ENCODE measurements at regions not wholly inside any gene's neighbourhood (a gene's known extent, or its start where the extent isn't known, plus 50 kb on each side); places are given as distances from the start of the nearest gene placed in this dataset.

DNA sequence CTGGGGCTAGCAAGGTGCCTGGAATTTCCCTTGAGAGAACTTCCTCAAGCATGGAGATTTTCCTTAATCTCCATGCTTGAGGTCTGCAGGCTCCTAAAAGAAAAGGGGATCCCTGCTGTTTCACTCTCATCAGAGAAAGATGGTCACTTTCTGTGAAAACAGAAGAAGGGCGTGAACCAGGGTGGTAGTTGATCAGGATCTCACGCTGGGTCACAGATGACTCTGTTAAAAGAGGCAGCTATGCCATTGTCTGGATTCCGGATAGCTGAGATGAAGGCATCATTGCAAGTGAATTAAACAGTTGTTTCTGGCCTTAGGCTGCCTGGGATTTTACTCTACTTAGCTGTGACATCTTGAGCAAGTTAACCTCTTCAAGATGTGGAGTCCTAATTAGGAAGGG lies 525.9 kb downstream of the TYW1 start:
- Histone ChIP-seq H3K36me3 (ENCODE audit: control insufficient read depth, insufficient read depth, low read length) (no peaks in the 10 kb centered on the region), H3K4me1 (ENCODE audit: control insufficient read depth, insufficient read depth, low read length) (no peaks in the 10 kb centered on the region), H3K27me3 (ENCODE audit: control insufficient read depth, insufficient read depth, low read length) (no peaks in the 10 kb centered on the region), H3K4me3 (ENCODE audit: low read length) (no peak overlapping the region), H3K9me3 (ENCODE audit: control insufficient read depth, insufficient read depth, low read length) (no peaks in the 10 kb centered on the region), H3K27ac (ENCODE audit: low read length) (no peak overlapping the region)
- intact Hi-C loops (cut with micrococcal nuclease) = no loop called here
- TF ChIP-seq, protein P1, sequence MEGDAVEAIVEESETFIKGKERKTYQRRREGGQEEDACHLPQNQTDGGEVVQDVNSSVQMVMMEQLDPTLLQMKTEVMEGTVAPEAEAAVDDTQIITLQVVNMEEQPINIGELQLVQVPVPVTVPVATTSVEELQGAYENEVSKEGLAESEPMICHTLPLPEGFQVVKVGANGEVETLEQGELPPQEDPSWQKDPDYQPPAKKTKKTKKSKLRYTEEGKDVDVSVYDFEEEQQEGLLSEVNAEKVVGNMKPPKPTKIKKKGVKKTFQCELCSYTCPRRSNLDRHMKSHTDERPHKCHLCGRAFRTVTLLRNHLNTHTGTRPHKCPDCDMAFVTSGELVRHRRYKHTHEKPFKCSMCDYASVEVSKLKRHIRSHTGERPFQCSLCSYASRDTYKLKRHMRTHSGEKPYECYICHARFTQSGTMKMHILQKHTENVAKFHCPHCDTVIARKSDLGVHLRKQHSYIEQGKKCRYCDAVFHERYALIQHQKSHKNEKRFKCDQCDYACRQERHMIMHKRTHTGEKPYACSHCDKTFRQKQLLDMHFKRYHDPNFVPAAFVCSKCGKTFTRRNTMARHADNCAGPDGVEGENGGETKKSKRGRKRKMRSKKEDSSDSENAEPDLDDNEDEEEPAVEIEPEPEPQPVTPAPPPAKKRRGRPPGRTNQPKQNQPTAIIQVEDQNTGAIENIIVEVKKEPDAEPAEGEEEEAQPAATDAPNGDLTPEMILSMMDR (IDR thresholded peaks at IDR 0.05) = no peak
- Mint-ChIP-seq H3K36me3 (no peaks in the 10 kb centered on the region), H3K27me3 (ENCODE audit: low read depth in 2 of 2) (no peaks in the 10 kb centered on the region), H3K27ac (no peak overlapping the region), H3K4me3 (no peak overlapping the region), H3K4me1 (no peaks in the 10 kb centered on the region), H3K9me3 (peaks cover 2 to 4% of the 10 kb centered on the region in 2 donors)
- ATAC-seq (no peak), DNase-seq (no peak)
- 76% methylated on average over 3 of the region's 3 CpGs for WGBS (ENCODE audit: insufficient coverage)

DNA sequence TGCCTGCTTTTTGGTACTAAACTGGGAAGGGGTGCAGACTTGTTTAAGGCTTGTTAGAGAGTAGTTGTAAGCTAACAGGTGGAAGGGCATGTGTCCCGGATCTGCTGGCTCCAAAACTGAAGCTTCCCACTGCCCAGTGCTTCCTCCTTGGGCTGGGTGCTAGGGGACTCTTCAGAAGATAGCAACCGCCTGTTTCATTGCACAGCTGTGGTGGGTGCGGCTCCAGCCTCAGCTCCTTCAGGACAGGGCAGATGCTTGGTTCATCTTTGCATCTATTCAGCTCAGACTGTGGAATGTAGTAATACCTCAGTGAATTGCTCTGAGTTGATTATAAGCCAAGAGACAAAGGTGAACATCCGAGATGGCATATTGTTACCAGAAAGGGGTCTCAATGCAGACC lies 527.1 kb downstream of the TYW1 start:
- Mint-ChIP-seq H3K36me3 (no peaks in the 10 kb centered on the region), H3K4me3 (no peak overlapping the region), H3K27me3 (ENCODE audit: low read depth in 2 of 2) (no peaks in the 10 kb centered on the region), H3K4me1 (no peaks in the 10 kb centered on the region), H3K9me3 (peaks cover 2 to 6% of the 10 kb centered on the region in 2 donors), H3K27ac (no peak overlapping the region)
- Histone ChIP-seq H3K4me1 (ENCODE audit: control insufficient read depth, insufficient read depth, low read length) (no peaks in the 10 kb centered on the region), H3K36me3 (ENCODE audit: control insufficient read depth, insufficient read depth, low read length) (no peaks in the 10 kb centered on the region), H3K4me3 (ENCODE audit: low read length) (no peak overlapping the region), H3K27ac (ENCODE audit: low read length) (no peak overlapping the region), H3K27me3 (ENCODE audit: control insufficient read depth, insufficient read depth, low read length) (no peaks in the 10 kb centered on the region), H3K9me3 (ENCODE audit: control insufficient read depth, insufficient read depth, low read length) (no peaks in the 10 kb centered on the region)
- TF ChIP-seq, protein P1 (IDR thresholded peaks at IDR 0.05) = no peak
- ATAC-seq = no peak
- WGBS (ENCODE audit: insufficient coverage) = 82% methylated on average over 4 of the region's 4 CpGs
- no peak for DNase-seq
- intact Hi-C loops (cut with micrococcal nuclease) = no loop called here

DNA sequence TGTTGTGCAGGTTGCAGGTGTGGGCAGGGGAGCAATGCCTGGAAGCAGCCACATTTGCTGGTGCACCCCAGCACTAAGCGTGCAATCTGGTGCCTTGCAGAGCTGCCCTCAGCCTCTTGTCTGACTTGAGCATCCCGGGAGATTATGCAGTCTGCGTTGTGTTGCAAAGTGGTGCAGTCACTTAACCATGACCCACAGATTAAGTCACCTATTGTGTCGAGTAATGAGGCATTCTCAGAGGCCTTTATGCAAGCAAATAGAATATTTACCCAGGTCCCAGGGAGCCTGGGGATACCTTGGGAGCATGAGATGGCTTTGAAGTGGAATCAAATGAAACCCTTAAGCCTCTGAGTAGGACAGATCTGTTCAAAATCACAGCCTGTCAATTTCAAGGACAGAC lies 529.0 kb downstream of the TYW1 start:
- intact Hi-C loops (cut with micrococcal nuclease) = no loop called here
- Histone ChIP-seq H3K27ac (ENCODE audit: low read length) (no peak overlapping the region), H3K9me3 (ENCODE audit: control insufficient read depth, insufficient read depth, low read length) (peaks cover 4% of the 10 kb centered on the region), H3K4me1 (ENCODE audit: control insufficient read depth, insufficient read depth, low read length) (no peaks in the 10 kb centered on the region), H3K4me3 (ENCODE audit: low read length) (no peak overlapping the region), H3K36me3 (ENCODE audit: control insufficient read depth, insufficient read depth, low read length) (no peaks in the 10 kb centered on the region), H3K27me3 (ENCODE audit: control insufficient read depth, insufficient read depth, low read length) (no peaks in the 10 kb centered on the region)
- TF ChIP-seq, protein P1 (IDR thresholded peaks at IDR 0.05) = no peak
- Mint-ChIP-seq H3K9me3 (peaks cover 4 to 9% of the 10 kb centered on the region in 2 donors), H3K27me3 (ENCODE audit: low read depth in 2 of 2) (no peaks in the 10 kb centered on the region), H3K27ac (no peak overlapping the region), H3K36me3 (no peaks in the 10 kb centered on the region), H3K4me3 (no peak overlapping the region), H3K4me1 (no peaks in the 10 kb centered on the region)
- DNase-seq (no peak), ATAC-seq (no peak)
- 74% methylated on average over 4 of the region's 4 CpGs for whole genome bisulfite sequencing (ENCODE audit: insufficient coverage)

DNA sequence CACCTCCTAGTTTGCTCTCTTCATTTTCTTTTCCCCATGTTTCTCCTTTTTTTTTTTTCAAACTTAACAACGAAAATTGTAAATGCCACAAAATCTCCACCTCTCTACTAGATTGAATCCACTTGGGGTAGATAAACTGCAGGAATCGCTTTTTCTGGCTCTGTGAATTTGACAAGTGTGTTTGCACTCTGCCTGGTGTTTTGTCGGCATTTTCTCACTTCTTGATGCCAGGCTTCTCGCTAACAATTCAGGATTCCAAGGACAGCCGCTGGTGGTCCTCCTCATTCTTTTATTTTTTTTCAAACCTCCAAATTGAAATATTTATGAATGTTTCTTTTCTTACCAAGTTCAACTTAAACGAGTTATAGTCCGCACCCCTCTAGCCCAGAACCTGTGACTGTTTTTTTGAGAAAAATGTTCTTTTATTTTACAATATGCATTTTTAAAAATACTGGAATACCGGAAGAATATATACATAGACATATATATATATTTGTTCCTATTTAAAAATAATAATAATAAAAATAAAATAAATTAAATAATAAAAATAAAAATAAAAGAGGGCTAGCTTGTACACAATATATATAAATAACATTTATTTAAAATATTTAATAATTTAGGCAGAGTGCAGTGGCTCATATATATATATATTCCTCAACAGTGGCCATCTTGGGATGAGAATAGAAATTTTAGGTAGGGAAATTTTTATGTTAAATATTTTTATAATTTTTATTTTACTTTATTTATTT lies 538.8 kb downstream of the TYW1 start:
- H3K4me1 ChIP-seq (ENCODE audit: control insufficient read depth, insufficient read depth, low read length) = no peaks in the 10 kb centered on the region
- Mint-ChIP-seq H3K4me3 (no peak overlapping the region), H3K4me1 (no peaks in the 10 kb centered on the region), H3K27ac (no peak overlapping the region), H3K27me3 (ENCODE audit: low read depth in 2 of 2) (no peaks in the 10 kb centered on the region), H3K9me3 (peaks cover 4 to 5% of the 10 kb centered on the region in 2 donors), H3K36me3 (no peaks in the 10 kb centered on the region)
- 81% methylated on average over 4 of the region's 8 CpGs for WGBS (ENCODE audit: insufficient coverage)
- H3K36me3 ChIP-seq (ENCODE audit: control insufficient read depth, insufficient read depth, low read length) = no peaks in the 10 kb centered on the region
- ATAC-seq = no peak
- no peaks in the 10 kb centered on the region for H3K27me3 ChIP-seq (ENCODE audit: control insufficient read depth, insufficient read depth, low read length)
- no peak overlapping the region for H3K27ac ChIP-seq (ENCODE audit: low read length)
- intact Hi-C loops (cut with micrococcal nuclease) = no loop called here
- H3K4me3 ChIP-seq (ENCODE audit: low read length) = no peak overlapping the region
- TF ChIP-seq, protein P1 (IDR thresholded peaks at IDR 0.05) = no peak
- no peaks in the 10 kb centered on the region for H3K9me3 ChIP-seq (ENCODE audit: control insufficient read depth, insufficient read depth, low read length)
- no peak for DNase-seq

Measured in natural killer cell (primary cell).